ENCODE measurements at regions not wholly inside any gene's neighbourhood (a gene's known extent, or its start where the extent isn't known, plus 50 kb on each side); places are given as distances from the start of the nearest gene placed in this dataset.
"Not testable (repeated sequence)": the region's sequence is repeated elsewhere in the genome, so short reads cannot be mapped to it uniquely, and the experiment has no call there.

GRCh38 chr21:28008245-28008644 is 984.4 kb downstream of the LTN1 start:
- DNase-seq (ENCODE audit: low read depth in 2 of 2), result not testable (repeated sequence)

- not testable (repeated sequence) for DNase-seq (ENCODE audit: low read depth in 2 of 2)
These were observed 989.0 kb downstream of the LTN1 start for GRCh38 chr21:28003627-28004026.

GRCh38 chr21:27996906-27997305 is 995.8 kb downstream of the LTN1 start:
- not testable (repeated sequence) for DNase-seq (ENCODE audit: low read depth in 2 of 2)

GRCh38 chr21:27984663-27985325 is 1007.9 kb downstream of the LTN1 start:
- not testable (repeated sequence) for DNase-seq (ENCODE audit: low read depth in 2 of 2)

- not testable (repeated sequence) for DNase-seq (ENCODE audit: low read depth in 2 of 2)
These were observed 1012.6 kb upstream of the ADAMTS5 start for GRCh38 chr21:27979446-27979845.

GRCh38 chr21:27975514-27975913 is 1008.6 kb upstream of the ADAMTS5 start:
- no peak for DNase-seq (ENCODE audit: low read depth in 2 of 2)

GRCh38 chr21:27974152-27974551 is 1007.3 kb upstream of the ADAMTS5 start:
- not testable (repeated sequence) for DNase-seq (ENCODE audit: low read depth in 2 of 2)

GRCh38 chr21:27968240-27968639 is 1001.4 kb upstream of the ADAMTS5 start:
- DNase-seq (ENCODE audit: low read depth in 2 of 2), result not testable (repeated sequence)

GRCh38 chr21:27954543-27955165 is 987.8 kb upstream of the ADAMTS5 start:
- no peak for DNase-seq (ENCODE audit: low read depth in 2 of 2)

- no peak for DNase-seq (ENCODE audit: low read depth in 2 of 2)
These were observed 986.6 kb upstream of the ADAMTS5 start for GRCh38 chr21:27953340-27954045.

- DNase-seq (ENCODE audit: low read depth in 2 of 2), result not testable (repeated sequence)
These were observed 982.2 kb upstream of the ADAMTS5 start for GRCh38 chr21:27949093-27949492.

GRCh38 chr21:27930108-27930767 is 963.4 kb upstream of the ADAMTS5 start:
- not testable (repeated sequence) for DNase-seq (ENCODE audit: low read depth in 2 of 2)

- not testable (repeated sequence) for DNase-seq (ENCODE audit: low read depth in 2 of 2)
These were observed 962.3 kb upstream of the ADAMTS5 start for GRCh38 chr21:27929179-27929578.

GRCh38 chr21:27928534-27929115 is 961.7 kb upstream of the ADAMTS5 start:
- DNase-seq (ENCODE audit: low read depth in 2 of 2), result not testable (repeated sequence)

GRCh38 chr21:27921421-27921820 is 954.5 kb upstream of the ADAMTS5 start:
- not testable (repeated sequence) for DNase-seq (ENCODE audit: low read depth in 2 of 2)

GRCh38 chr21:27917966-27918365 is 951.1 kb upstream of the ADAMTS5 start:
- not testable (repeated sequence) for DNase-seq (ENCODE audit: low read depth in 2 of 2)

- not testable (repeated sequence) for DNase-seq (ENCODE audit: low read depth in 2 of 2)
These were observed 949.4 kb upstream of the ADAMTS5 start for GRCh38 chr21:27916326-27916725.

GRCh38 chr21:27912133-27912532 is 945.2 kb upstream of the ADAMTS5 start:
- not testable (repeated sequence) for DNase-seq (ENCODE audit: low read depth in 2 of 2)

- not testable (repeated sequence) for DNase-seq (ENCODE audit: low read depth in 2 of 2)
These were observed 942.6 kb upstream of the ADAMTS5 start for GRCh38 chr21:27909487-27909886.

- DNase-seq (ENCODE audit: low read depth in 2 of 2), result not testable (repeated sequence)
These were observed 941.9 kb upstream of the ADAMTS5 start for GRCh38 chr21:27908816-27909215.

GRCh38 chr21:27902904-27903303 is 936.0 kb upstream of the ADAMTS5 start:
- not testable (repeated sequence) for DNase-seq (ENCODE audit: low read depth in 2 of 2)

- not testable (repeated sequence) for DNase-seq (ENCODE audit: low read depth in 2 of 2)
These were observed 926.7 kb upstream of the ADAMTS5 start for GRCh38 chr21:27893619-27894018.
